ENCODE measurements at regions not wholly inside any gene's neighbourhood (a gene's known extent, or its start where the extent isn't known, plus 50 kb on each side); places are given as distances from the start of the nearest gene placed in this dataset.

DNA sequence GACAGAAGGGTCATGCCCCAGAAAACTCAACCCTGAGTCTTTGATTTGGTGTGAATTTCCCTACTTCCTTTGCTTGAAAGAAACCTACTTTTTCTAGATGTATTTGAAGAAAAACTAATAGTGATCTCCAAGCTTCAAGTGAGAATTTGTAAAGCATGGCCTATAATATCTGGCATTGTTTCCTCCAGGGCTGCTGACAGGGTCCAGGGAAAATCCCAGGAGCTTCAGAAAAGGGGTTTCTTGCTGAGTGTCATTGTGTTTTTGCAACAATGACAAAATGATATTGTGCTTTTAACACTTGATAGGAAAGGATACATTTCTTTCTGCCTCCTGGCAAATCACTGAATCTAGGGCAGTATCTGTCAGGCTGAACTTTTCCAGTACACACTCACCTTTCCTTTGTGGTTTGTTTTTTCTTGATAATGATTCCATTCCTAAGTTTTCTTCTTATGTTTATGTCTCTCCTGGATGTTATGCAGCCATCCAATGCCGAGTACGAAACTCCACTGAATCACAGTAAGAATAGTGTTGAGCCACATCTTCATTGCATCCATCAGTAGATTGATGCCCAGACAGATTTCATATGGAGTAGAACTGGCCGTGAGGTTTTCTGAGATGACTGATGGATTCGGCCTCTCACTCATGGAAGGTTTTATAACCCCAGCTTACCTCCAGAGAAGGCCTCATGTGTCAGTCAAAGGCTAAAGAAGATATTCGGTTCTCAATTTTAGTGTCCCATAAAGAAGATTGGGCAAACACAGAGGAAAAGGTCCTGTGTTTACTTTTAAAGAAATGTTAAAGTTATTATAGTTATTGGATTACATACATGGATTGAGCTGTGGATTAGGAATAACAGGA lies 76.9 kb upstream of the STEAP1B start:
- peak overlapping the region; percentile 6 for H2AFZ ChIP-seq (ENCODE audit: low read depth)
- DNase-seq, result no peak
- no peaks in the 10 kb centered on the region for H3K36me3 ChIP-seq (replicated peaks in 1 of 2; ENCODE audit: control insufficient read depth in 1 of 2, insufficient read depth in 2 of 2, low read length in 1 of 2)
- peak overlapping the region; percentile 74 to 79; a peak in 3 of 4 replicates for H3K27ac ChIP-seq (ENCODE audit: low read depth in 2 of 2, low read length in 1 of 2)
- no peak overlapping the region for H3K4me3 ChIP-seq (ENCODE audit: low read depth in 2 of 2, low read length in 1 of 2)
- H3K79me2 ChIP-seq (ENCODE audit: insufficient read depth), result no peaks in the 10 kb centered on the region
- ChIA-PET POLR2A (no interaction called here), CTCF (interaction anchor here (0.7 to 4.1 kb wide), 5 partner anchors 10 to 479 kb away, joined by 3 to 20 read pairs (median 3); no protein-coding TSS in a partner anchor)
- H3F3A ChIP-seq (replicated peaks; ENCODE audit: insufficient read depth), result peaks cover 10% of the 10 kb centered on the region
- H3K9me3 ChIP-seq, result no peaks in the 10 kb centered on the region
- no peak overlapping the region for H3K9ac ChIP-seq
- H3K4me1 ChIP-seq (ENCODE audit: control insufficient read depth in 1 of 2, insufficient read depth in 2 of 2, low read depth in 1 of 2, low read length in 1 of 2), result peaks cover 0 to 6% of the 10 kb centered on the region in 2 experiments; a peak in 3 of 4 replicates
- H3K27me3 ChIP-seq (ENCODE audit: insufficient read depth), result peaks cover 4% of the 10 kb centered on the region; the same call in 1 of the 2 replicates
- no peaks in the 10 kb centered on the region for H4K20me1 ChIP-seq (ENCODE audit: insufficient read depth)
- H3K9me2 ChIP-seq, result no peaks in the 10 kb centered on the region
- WGBS (ENCODE audit: low lambda C conversion rate), result 8% methylated on average over 5 of the region's 5 CpGs
- H3K4me2 ChIP-seq, result peak overlapping the region; percentile 32; the same call in 1 of the 2 replicates
- no peak for TF ChIP-seq USF1 (IDR thresholded peaks at IDR 0.05; ENCODE audit: borderline replicate concordance, low read depth)
- TF ChIP-seq, protein P1, sequence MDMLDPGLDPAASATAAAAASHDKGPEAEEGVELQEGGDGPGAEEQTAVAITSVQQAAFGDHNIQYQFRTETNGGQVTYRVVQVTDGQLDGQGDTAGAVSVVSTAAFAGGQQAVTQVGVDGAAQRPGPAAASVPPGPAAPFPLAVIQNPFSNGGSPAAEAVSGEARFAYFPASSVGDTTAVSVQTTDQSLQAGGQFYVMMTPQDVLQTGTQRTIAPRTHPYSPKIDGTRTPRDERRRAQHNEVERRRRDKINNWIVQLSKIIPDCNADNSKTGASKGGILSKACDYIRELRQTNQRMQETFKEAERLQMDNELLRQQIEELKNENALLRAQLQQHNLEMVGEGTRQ (IDR thresholded peaks at IDR 0.05; ENCODE audit: borderline replicate concordance, low read depth, low read length), result no peak
- no peak for TF ChIP-seq EP300 (IDR thresholded peaks at IDR 0.05; ENCODE audit: borderline replicate concordance in 1 of 2, low read depth in 1 of 2, low read length in 1 of 2)
- TF ChIP-seq, protein P2, sequence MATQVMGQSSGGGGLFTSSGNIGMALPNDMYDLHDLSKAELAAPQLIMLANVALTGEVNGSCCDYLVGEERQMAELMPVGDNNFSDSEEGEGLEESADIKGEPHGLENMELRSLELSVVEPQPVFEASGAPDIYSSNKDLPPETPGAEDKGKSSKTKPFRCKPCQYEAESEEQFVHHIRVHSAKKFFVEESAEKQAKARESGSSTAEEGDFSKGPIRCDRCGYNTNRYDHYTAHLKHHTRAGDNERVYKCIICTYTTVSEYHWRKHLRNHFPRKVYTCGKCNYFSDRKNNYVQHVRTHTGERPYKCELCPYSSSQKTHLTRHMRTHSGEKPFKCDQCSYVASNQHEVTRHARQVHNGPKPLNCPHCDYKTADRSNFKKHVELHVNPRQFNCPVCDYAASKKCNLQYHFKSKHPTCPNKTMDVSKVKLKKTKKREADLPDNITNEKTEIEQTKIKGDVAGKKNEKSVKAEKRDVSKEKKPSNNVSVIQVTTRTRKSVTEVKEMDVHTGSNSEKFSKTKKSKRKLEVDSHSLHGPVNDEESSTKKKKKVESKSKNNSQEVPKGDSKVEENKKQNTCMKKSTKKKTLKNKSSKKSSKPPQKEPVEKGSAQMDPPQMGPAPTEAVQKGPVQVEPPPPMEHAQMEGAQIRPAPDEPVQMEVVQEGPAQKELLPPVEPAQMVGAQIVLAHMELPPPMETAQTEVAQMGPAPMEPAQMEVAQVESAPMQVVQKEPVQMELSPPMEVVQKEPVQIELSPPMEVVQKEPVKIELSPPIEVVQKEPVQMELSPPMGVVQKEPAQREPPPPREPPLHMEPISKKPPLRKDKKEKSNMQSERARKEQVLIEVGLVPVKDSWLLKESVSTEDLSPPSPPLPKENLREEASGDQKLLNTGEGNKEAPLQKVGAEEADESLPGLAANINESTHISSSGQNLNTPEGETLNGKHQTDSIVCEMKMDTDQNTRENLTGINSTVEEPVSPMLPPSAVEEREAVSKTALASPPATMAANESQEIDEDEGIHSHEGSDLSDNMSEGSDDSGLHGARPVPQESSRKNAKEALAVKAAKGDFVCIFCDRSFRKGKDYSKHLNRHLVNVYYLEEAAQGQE (IDR thresholded peaks at IDR 0.05; ENCODE audit: low read depth, low read length), result no peak
- no peak for TF ChIP-seq ZBTB33 (IDR thresholded peaks at IDR 0.05; ENCODE audit: borderline replicate concordance, low read depth)

Data from SK-N-SH (cell line).